ENCODE measurements at regions not wholly inside any gene's neighbourhood (a gene's known extent, or its start where the extent isn't known, plus 50 kb on each side); places are given as distances from the start of the nearest gene placed in this dataset.
"Not testable (repeated sequence)": the region's sequence is repeated elsewhere in the genome, so short reads cannot be mapped to it uniquely, and the experiment has no call there.

GRCh38 chr22:49015459-49015858, 812.2 kb downstream of the BRD1 start:
- no peak for FAIRE-seq

- no peak for FAIRE-seq
Measured at GRCh38 chr22:49014227-49015201, 813.2 kb downstream of the BRD1 start.

- FAIRE-seq, result no peak
Measured at GRCh38 chr22:49013707-49014106, 814.0 kb downstream of the BRD1 start.

- no peak for FAIRE-seq
Measured at GRCh38 chr22:49012712-49013395, 814.8 kb downstream of the BRD1 start.

GRCh38 chr22:49011769-49012648, 815.7 kb downstream of the BRD1 start:
- no peak for FAIRE-seq

GRCh38 chr22:49011379-49011768, 816.3 kb downstream of the BRD1 start:
- FAIRE-seq, result no peak

GRCh38 chr22:49010901-49011300, 816.8 kb downstream of the BRD1 start:
- FAIRE-seq, result no peak

- FAIRE-seq, result no peak
Measured at GRCh38 chr22:49010070-49010863, 817.4 kb downstream of the BRD1 start.

- no peak for FAIRE-seq
Measured at GRCh38 chr22:49009359-49010063, 818.2 kb downstream of the BRD1 start.

GRCh38 chr22:49008682-49009235, 818.9 kb downstream of the BRD1 start:
- FAIRE-seq, result no peak

GRCh38 chr22:49007013-49007653, 820.5 kb downstream of the BRD1 start:
- FAIRE-seq, result no peak

GRCh38 chr22:49006207-49007012, 821.3 kb downstream of the BRD1 start:
- FAIRE-seq, result no peak

GRCh38 chr22:49005557-49005956, 822.1 kb downstream of the BRD1 start:
- no peak for FAIRE-seq

- FAIRE-seq, result no peak
Measured at GRCh38 chr22:49004484-49005399, 822.9 kb downstream of the BRD1 start.

GRCh38 chr22:48997605-48998004, 830.1 kb downstream of the BRD1 start:
- FAIRE-seq, result not testable (repeated sequence)

GRCh38 chr22:48993655-48994054, 834.0 kb downstream of the BRD1 start:
- FAIRE-seq, result no peak

GRCh38 chr22:48984639-48985038, 843.0 kb downstream of the BRD1 start:
- FAIRE-seq, result no peak

GRCh38 chr22:48982321-48982905, 845.3 kb downstream of the BRD1 start:
- FAIRE-seq, result no peak
